Epithelial cell of proximal tubule (primary cell): ENCODE measurements at regions not wholly inside any gene's neighbourhood (a gene's known extent, or its start where the extent isn't known, plus 50 kb on each side); places are given as distances from the start of the nearest gene placed in this dataset.
"Not testable (repeated sequence)": the region's sequence is repeated elsewhere in the genome, so short reads cannot be mapped to it uniquely, and the experiment has no call there.

ENCODE experiments used
- DNase-seq: peaks from one replicate; pipeline ENCODE4 v3.0.0-alpha.2; 2011; ENCODE audit warnings: low read depth
- H3K4me3 ChIP-seq: 2 replicates; pipeline ENCODE4 v1.5.1; 2011; ENCODE audit warnings: low read depth, mild to moderate bottlenecking, low read length
- CTCF ChIP-seq: conservative IDR thresholded peaks from 2 replicates; pipeline ENCODE4 v1.5.1; 2012; ENCODE audit warnings: low read depth, mild to moderate bottlenecking, low read length

GRCh38 chr7:29639886-29640595 is 76.4 kb downstream of the PRR15 start:
- DNase-seq, result no peak
- H3K4me3 ChIP-seq, result no peak overlapping the region
- no peak for TF ChIP-seq CTCF

GRCh38 chr7:29641651-29642050 is 78.0 kb downstream of the PRR15 start:
- no peak for DNase-seq
- no peak for TF ChIP-seq CTCF
- H3K4me3 ChIP-seq, result no peak overlapping the region

GRCh38 chr7:29642494-29643155 is 79.0 kb downstream of the PRR15 start:
- no peak for TF ChIP-seq CTCF
- no peak for DNase-seq
- no peak overlapping the region for H3K4me3 ChIP-seq

- not testable (repeated sequence) for H3K4me3 ChIP-seq, DNase-seq
Measured at GRCh38 chr7:29646116-29646515, 82.5 kb downstream of the PRR15 start.

GRCh38 chr7:29647020-29647654 is 83.5 kb downstream of the PRR15 start:
- DNase-seq, result no peak
- TF ChIP-seq CTCF, result no peak
- H3K4me3 ChIP-seq, result no peak overlapping the region

- H3K4me3 ChIP-seq, DNase-seq: not testable (repeated sequence)
Measured at GRCh38 chr7:29647691-29648210, 84.1 kb downstream of the PRR15 start.

GRCh38 chr7:29649028-29649716 is 85.5 kb downstream of the PRR15 start:
- DNase-seq, result no peak
- TF ChIP-seq CTCF, result no peak
- H3K4me3 ChIP-seq, result no peak overlapping the region
